SH-SY5Y (cell line): ENCODE measurements at regions not wholly inside any gene's neighbourhood (a gene's known extent, or its start where the extent isn't known, plus 50 kb on each side); places are given as distances from the start of the nearest gene placed in this dataset.

Experiments used
- GATA2 ChIP-seq: IDR thresholded peaks from 2 replicates; pipeline ENCODE4 v1.6.1; 2011; ENCODE audit warnings: mild to moderate bottlenecking, low read depth, low read length
- GATA3 ChIP-seq: IDR thresholded peaks from 2 replicates; pipeline ENCODE4 v1.6.1; 2011; ENCODE audit warnings: low read depth, mild to moderate bottlenecking, low read length, moderate library complexity

DNA sequence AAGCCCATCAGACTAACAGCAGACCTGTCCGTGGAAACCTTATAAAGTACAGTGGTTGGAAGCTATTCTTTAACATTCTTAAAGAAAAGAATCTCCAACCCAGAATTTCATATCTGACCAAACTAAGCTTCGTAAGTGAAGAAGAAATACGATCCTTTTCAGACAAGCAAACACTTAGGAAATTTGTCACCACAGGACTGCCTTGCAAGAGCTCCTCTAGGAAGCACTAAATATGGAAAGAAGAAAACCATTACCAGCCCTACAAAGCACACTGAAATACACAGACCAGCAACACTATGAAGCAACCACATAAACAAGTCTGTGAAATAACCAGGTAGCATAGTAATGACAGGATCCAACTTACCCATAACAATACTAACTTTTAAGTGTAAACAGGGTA, 177.7 kb upstream of the PRSS1 start:
- TF ChIP-seq GATA2 (no peak), GATA3 (no peak)

DNA sequence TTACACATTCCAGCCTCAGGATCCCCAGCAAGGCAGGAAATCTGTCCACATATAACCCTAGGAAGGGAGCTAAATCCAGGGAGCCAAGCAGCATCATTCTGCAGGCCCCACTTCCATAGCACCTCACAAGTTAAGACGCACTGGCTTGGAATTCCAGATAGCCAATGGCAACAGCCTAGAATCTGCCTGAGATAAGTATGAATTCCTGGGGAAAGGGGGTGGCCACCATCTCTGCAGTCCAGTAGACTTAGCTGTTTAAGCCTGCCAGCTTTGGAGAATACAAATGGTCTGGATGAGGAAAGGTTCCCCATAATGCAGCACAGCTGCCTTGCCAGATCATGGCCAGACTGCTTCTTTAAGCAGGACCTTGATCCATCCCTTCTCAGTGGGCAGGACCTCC, 179.4 kb upstream of the PRSS1 start:
- no peak for TF ChIP-seq GATA2
- TF ChIP-seq GATA3 = no peak

DNA sequence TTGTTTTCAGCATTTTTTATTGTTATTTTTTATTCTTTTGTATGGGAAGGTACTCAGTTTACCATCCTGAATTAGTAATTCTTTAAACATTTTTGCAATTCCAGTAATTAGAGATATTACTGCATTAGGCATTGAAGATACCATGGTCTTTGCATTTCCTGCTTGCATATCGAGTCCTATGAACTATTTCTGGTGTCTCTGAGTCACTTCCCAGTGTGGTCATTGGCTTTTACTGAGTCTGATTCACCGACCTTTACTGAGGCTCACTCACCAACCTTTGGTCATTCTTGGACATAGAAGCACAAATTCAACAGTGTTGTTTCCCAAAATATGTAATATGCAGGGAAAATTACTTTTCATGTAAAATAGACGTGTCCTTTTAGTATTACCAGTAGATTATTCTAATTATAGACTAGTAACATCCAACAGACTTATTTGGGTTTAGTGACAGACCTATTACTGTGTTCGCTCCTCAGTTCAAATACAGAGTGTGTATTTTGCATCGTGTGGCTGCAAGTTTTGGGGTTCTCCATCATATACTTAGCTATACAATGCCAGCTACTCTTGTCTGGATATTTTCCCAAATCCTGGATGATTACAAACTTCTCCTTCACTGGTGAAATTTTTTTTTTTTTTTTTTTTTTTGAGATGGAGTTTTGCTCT, 180.7 kb upstream of the PRSS1 start:
- TF ChIP-seq GATA3 (no peak), GATA2 (no peak)

DNA sequence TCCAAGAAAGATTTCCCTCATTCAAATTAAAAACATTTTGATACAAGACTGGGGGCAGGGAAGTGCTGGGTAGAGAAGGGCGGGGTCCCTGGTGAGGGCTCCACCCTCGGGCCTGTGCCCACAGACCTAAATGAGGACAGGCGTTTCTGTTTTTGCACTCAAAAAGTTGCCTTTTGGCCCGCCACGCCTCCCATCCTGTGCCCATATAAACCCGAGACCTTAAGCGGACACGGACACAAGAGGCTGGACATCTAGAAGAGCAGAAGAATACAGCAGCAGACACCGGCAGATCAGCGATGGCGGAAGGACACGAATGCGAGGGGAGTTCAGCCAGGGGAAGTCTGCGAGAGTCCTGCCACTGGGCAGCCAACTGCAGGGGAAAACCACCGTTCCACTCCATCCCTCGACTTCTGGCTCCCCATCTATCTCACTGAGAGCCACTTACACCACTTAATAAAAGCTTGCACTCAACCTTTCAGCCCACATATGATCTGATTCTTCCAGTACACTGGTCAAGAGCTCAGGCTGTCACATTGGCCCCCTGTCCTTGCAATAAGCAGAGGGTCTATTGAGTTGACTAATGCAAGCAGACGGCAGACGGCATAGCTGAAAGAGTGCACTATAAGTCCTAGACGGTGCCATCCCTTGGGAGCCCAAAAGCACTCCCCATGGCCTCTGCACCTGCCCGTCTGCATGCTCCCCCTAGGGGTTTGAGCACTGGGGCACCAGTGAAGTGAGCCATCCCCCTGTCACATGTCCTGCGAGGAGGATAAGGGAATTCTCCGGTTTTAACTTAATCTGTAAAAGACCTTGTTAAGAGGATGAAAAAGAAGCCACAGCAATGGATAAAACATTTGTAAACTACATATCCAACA, 181.8 kb upstream of the PRSS1 start:
- TF ChIP-seq GATA3 (no peak), GATA2 (no peak)

DNA sequence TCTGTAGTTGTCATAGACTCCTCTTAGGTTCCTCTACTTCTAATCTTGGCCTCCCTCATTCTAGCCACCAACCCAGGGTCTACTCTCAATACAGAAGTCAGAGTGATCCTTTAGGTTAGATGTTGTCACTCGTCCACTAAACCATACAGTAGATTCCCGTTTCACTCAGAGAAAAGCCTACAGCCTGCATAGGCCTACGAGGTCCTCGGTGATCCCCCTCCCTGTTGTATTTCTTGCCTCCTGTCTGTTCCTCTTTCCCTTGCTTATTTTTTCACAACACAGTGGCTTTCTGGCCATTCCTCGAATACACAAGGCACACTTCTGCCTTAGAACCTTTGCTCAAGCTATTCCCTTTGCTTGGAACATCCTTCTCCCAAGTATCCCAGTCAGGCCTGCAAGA, 183.0 kb upstream of the PRSS1 start:
- no peak for TF ChIP-seq GATA3
- no peak for TF ChIP-seq GATA2

DNA sequence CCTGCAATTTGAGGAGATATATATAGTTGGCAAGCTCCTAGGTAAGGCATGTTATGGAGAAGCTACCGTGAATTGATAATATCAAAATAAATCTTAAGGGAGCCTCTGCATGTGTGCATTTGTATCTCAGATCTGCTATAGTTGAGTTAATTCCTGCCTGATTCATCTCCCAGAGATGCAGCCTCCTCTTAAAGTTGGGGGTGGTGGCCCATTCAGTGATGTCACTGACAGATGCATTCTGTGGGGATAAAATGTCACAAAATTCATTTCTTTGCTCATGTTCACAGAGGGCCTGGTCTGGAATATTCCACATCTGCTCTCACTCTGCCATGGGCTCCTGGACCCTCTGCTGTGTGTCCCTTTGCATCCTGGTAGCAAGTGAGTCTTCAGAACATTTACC, 185.8 kb upstream of the PRSS1 start:
- TF ChIP-seq GATA2 (no peak), GATA3 (no peak)

DNA sequence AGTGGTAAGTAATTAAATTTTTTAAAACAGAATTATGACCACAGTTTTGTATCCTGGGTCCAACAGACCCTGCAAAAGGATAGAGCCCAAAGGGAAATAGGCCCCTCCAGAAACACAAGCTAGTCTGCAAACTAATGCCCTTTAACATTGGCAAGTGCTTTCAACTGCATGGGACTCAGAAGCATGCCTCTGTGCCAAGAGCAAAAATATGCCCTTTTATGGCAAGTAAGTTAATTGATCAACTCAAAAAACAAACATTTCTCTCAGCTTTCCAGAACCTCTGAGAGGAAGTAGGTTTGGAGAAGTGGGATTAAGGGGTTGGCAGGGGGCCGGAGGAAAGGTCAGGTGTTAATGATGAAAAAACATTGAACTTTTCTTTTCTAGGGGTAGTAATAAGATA, 186.6 kb upstream of the PRSS1 start:
- TF ChIP-seq GATA2 = no peak
- no peak for TF ChIP-seq GATA3

DNA sequence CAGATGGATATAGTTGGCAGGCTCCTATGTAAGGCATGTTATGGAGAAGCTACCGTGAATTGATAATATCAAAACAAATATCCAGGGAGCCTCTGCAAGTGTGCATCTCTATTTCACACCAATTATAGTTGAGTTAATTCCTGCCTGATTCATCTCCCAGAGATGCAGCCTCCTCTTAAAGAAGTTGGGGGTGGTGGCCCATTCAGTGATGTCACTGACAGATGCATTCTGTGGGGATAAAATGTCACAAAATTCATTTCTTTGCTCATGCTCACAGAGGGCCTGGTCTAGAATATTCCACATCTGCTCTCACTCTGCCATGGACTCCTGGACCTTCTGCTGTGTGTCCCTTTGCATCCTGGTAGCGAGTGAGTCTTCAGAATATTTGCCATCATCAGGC, 189.1 kb upstream of the PRSS1 start:
- TF ChIP-seq GATA3 (no peak), GATA2 (no peak)

DNA sequence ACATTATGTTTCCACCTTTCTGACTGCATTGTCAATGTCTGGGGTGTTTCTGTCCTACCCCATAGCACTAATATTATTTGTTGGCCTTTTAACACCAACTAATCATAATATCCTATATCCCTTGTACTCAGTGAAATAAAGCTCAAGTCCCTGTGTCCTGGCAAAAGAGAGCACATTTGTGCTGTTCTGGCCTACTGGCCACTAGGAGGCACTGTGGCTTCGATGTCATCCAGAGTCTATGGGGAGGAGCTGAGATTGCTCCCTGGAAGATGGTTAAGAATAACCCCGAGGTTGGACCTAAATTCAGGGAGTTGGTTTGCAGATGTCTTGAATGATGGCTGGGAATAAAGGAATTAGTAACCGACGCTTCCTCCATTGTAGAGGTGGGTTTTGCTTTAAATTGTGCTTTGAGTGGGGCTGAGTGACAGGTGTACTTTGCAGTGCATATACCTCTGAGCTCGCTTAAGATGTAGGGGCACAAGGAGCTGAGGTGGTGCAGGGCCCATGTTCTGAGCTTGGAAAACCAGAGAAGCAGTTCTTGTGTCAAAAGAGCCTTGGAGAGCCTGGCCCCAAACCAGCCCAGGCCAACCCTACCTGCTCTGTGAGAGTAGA, 191.2 kb upstream of the PRSS1 start:
- no peak for TF ChIP-seq GATA2
- no peak for TF ChIP-seq GATA3

DNA sequence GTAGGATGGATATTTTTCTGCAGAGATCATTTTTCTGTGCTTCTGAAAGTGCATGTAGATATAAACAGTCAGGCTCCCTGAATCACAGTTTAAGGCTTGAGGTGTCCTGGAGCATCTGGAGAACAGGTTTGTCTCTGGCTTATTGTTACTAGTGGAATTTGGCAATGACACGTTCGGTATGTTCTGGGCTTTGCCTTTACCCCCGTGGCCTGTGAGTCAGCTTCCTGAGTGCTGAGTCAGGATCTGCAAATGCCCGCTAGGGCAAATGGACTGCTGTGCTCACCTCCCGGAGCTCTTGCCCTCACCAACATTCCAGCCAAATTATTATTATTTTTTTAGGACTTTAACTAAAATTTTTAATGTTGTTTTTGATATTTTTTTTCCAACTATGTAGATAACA, 192.5 kb upstream of the PRSS1 start:
- TF ChIP-seq GATA3 (no peak), GATA2 (no peak)

DNA sequence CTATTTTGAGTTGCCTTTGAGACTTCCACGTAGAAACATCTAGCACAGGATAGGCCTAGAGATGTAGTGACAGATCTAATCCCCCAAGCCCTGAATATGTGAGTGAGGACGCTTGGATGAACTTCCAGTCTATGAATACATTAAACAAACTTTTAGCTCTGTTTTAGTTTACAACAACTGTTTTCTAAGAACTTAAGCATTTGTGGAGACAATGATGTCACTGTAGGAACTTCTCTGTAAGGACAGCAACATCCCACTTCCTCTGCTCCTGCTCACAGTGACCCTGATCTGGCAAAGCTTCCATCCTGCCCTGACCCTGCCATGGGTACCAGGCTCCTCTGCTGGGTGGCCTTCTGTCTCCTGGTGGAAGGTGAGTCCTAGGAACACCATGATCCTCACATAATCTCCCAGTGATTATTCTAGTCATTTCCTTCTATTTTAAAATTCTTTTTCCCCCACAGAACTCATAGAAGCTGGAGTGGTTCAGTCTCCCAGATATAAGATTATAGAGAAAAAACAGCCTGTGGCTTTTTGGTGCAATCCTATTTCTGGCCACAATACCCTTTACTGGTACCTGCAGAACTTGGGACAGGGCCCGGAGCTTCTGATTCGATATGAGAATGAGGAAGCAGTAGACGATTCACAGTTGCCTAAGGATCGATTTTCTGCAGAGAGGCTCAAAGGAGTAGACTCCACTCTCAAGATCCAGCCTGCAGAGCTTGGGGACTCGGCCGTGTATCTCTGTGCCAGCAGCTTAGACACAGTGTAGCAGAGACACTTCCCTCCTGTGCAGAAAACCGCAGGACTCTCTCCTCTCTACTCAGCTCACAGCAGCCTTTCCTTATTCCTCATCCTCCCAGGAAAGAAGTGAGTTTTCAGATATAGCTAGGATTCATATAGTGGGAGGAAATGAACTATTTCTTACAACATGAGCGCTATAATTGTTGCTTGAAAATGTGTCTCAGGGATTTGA, 194.4 kb upstream of the PRSS1 start:
- TF ChIP-seq GATA2 (no peak), GATA3 (no peak)

DNA sequence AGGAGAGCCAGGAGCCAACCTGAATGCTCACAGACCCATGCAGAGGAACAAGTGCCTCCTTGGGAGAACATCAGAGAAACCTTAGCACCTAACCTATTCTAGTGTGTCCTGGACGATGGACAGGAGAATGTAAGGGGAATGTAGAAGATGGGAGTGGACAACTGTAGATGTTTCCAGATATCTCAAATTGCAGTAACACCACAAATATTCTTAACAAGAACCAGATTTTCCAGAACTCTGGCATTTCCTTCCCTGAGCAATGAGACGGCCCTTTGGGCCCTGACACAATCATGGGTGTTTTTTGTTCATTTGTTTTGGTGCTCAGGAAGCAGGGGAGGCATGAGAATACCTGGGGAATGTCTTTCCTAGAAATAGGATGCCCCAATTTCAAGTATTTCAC, 196.1 kb upstream of the PRSS1 start:
- TF ChIP-seq GATA3 = no peak
- no peak for TF ChIP-seq GATA2

DNA sequence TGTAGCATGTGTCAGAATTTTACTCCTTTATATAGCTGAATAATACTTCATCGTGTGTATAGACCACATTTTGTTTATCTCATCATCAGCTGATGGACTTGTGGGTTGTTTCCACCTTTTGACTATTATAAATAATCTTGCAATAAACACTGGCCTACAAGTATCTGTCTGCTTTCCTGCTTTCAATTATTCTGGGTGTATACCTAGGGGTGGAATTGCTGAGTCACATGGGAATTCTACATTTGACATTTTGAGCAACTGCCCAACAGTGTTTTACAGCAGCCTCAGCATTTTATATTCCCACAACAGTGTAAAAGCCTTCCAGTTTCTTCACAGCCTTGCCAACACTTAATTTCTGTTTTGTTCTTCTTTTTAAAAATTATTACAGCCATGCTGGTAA, 200.3 kb upstream of the PRSS1 start:
- TF ChIP-seq GATA3 = no peak
- no peak for TF ChIP-seq GATA2

DNA sequence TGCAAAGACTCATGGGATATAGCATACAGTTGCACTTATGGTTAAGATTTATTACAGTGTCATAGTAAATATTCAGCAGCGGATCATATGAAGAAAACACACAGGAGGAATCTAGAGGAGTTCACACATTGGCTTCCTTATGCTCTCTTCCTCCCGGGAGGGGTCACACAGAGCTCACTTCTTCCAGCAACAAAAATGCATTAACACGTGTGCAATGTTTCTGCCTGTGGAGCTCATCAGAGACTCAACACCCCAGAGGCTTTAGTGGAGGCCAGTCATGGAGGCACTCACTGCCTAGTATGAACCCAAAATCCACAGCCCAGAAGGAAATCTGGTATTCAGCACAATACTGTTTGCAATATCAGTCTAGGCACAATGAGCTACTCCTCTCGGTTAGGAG, 202.8 kb upstream of the PRSS1 start:
- TF ChIP-seq GATA2 (no peak), GATA3 (no peak)
